GM12878 (cell line): ENCODE measurements at regions not wholly inside any gene's neighbourhood (a gene's known extent, or its start where the extent isn't known, plus 50 kb on each side); places are given as distances from the start of the nearest gene placed in this dataset.

Source experiments
- CHD1 ChIP-seq: IDR thresholded peaks from 2 replicates; pipeline ENCODE4 v1.6.1; 2012; ENCODE audit warnings: low read depth, low read length, improper control_type of control experiment
- CHD4 ChIP-seq: fragments of 200-600 bp; sonication (generic); IDR thresholded peaks from 2 replicates; pipeline ENCODE4 v1.6.1; 2016; ENCODE audit warnings: mild to moderate bottlenecking
- EED ChIP-seq: sonication (generic); IDR thresholded peaks from 2 replicates; pipeline ENCODE4 v1.6.1; 2016; ENCODE audit warnings: antibody characterized with exemption, low read depth
- FOS ChIP-seq: IDR thresholded peaks from 3 replicates; pipeline ENCODE4 v1.6.1; 2011; ENCODE audit warnings: borderline replicate concordance; ENCODE audit not compliant: insufficient read length; ENCODE audit errors: extremely low read depth
- FOXM1 ChIP-seq: IDR thresholded peaks from 2 replicates; pipeline ENCODE4 v1.6.1; 2012; ENCODE audit warnings: low read depth, mild to moderate bottlenecking, inconsistent platforms, low read length, moderate library complexity
- HDAC2 ChIP-seq: fragments of 200-600 bp; sonication (generic); IDR thresholded peaks from 2 replicates; pipeline ENCODE4 v1.6.1; 2017
- HDAC6 ChIP-seq: fragments of 200-600 bp; sonication (generic); IDR thresholded peaks from one replicate; pipeline ENCODE4 v1.8.0; 2017; ENCODE audit warnings: antibody characterized with exemption; ENCODE audit not compliant: unreplicated experiment
- KDM1A ChIP-seq: fragments of 200-600 bp; sonication (generic); IDR thresholded peaks from 2 replicates; pipeline ENCODE4 v1.6.1; 2016; ENCODE audit warnings: borderline replicate concordance
- MEF2A ChIP-seq: IDR thresholded peaks from 2 replicates; pipeline ENCODE4 v1.6.1; 2011; ENCODE audit warnings: low read depth, mild to moderate bottlenecking, low read length, moderate library complexity; ENCODE audit not compliant: insufficient read depth
- NFIC ChIP-seq: IDR thresholded peaks from 2 replicates; pipeline ENCODE4 v1.6.1; 2012; ENCODE audit warnings: low read depth, mild to moderate bottlenecking, inconsistent platforms, low read length, moderate library complexity
- RAD51 ChIP-seq: fragments of 450-650 bp; IDR thresholded peaks from 2 replicates; pipeline ENCODE4 v1.6.1; 2016; ENCODE audit warnings: moderate library complexity, mild to moderate bottlenecking, inconsistent platforms
- RELA ChIP-seq: fragments of 450-650 bp; IDR thresholded peaks from 2 replicates; pipeline ENCODE4 v1.8.0; 2014; ENCODE audit warnings: borderline replicate concordance; ENCODE audit not compliant: partially characterized antibody
- YBX1 ChIP-seq: fragments of 450-650 bp; IDR thresholded peaks from 2 replicates; pipeline ENCODE4 v1.6.1; 2016; ENCODE audit warnings: antibody characterized with exemption
- YY1 ChIP-seq: IDR thresholded peaks from 2 replicates; pipeline ENCODE4 v1.6.1; 2011; ENCODE audit warnings: low read depth, mild to moderate bottlenecking, low read length
- ZZZ3 ChIP-seq: IDR thresholded peaks from 2 replicates; pipeline ENCODE4 v1.6.1; 2011; ENCODE audit warnings: low read depth; ENCODE audit not compliant: control insufficient read depth, insufficient read length
- TF ChIP-seq, protein P1 (sequence below): fragments of 450-650 bp; IDR thresholded peaks from 2 replicates; pipeline ENCODE4 v1.6.1; 2017; ENCODE audit warnings: mild to moderate bottlenecking, moderate library complexity
- TF ChIP-seq, protein P2 (sequence below): fragments of 450-650 bp; IDR thresholded peaks from 2 replicates; pipeline ENCODE4 v1.6.1; 2018; ENCODE audit warnings: borderline replicate concordance, mild to moderate bottlenecking; ENCODE audit not compliant: partially characterized antibody
- TF ChIP-seq, protein P3 (sequence below): fragments of 450-650 bp; IDR thresholded peaks from 2 replicates; pipeline ENCODE4 v1.6.1; 2014; ENCODE audit warnings: mild to moderate bottlenecking

DNA sequence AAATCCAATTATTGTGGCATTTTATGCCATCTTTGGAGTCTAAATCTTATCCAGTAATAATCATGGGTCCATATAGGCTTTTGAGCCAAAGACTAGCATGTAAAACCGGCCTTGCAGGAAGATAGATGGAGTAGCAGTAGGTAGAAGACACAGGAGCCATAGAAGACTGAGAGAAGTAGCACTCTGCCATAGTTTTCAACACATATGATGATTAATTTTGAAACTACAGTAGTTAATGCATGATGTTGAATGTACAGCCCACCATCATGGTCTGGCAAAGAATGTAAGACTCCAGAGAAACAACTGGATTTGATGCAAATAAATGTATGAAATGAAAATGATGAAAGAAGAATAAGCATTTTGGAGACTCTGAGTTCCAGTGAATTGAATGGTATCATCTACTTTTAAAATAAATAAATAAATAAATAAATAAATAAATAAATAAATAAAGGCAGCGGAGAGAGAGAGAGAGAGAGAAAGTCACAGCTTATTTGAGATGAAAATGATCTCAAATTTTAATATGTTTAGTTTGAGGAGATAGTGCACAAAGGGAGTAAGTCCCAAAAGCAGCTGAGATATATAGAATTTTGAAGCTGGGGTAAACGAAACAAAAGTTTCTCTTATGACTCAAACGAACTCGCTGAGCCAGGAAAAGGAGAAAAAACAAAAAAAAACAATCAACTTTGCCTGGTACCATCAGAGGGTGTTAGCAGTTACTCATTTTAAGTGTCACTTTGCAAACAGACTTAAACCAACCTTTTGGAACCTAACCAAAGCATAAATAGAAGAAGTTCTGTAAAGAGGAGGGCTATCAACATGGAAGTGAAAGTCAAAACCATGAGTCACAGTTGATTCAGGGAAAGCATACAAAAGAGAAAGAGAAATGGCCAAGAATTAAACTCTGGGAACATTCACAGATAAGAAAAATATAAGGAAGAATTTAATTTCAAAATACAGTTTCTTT, 388.7 kb downstream of the CETN3 start (continued):
- TF ChIP-seq, protein P1, sequence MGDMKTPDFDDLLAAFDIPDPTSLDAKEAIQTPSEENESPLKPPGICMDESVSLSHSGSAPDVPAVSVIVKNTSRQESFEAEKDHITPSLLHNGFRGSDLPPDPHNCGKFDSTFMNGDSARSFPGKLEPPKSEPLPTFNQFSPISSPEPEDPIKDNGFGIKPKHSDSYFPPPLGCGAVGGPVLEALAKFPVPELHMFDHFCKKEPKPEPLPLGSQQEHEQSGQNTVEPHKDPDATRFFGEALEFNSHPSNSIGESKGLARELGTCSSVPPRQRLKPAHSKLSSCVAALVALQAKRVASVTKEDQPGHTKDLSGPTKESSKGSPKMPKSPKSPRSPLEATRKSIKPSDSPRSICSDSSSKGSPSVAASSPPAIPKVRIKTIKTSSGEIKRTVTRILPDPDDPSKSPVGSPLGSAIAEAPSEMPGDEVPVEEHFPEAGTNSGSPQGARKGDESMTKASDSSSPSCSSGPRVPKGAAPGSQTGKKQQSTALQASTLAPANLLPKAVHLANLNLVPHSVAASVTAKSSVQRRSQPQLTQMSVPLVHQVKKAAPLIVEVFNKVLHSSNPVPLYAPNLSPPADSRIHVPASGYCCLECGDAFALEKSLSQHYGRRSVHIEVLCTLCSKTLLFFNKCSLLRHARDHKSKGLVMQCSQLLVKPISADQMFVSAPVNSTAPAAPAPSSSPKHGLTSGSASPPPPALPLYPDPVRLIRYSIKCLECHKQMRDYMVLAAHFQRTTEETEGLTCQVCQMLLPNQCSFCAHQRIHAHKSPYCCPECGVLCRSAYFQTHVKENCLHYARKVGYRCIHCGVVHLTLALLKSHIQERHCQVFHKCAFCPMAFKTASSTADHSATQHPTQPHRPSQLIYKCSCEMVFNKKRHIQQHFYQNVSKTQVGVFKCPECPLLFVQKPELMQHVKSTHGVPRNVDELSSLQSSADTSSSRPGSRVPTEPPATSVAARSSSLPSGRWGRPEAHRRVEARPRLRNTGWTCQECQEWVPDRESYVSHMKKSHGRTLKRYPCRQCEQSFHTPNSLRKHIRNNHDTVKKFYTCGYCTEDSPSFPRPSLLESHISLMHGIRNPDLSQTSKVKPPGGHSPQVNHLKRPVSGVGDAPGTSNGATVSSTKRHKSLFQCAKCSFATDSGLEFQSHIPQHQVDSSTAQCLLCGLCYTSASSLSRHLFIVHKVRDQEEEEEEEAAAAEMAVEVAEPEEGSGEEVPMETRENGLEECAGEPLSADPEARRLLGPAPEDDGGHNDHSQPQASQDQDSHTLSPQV: no peak
- TF ChIP-seq YBX1: no peak
- no peak for TF ChIP-seq ZZZ3
- peak; percentile 80; the same call in 1 of the 2 replicates for TF ChIP-seq NFIC
- no peak; the same call in none of the 2 replicates for TF ChIP-seq MEF2A
- TF ChIP-seq CHD4: no peak
- no peak for TF ChIP-seq YY1
- TF ChIP-seq KDM1A: no peak
- TF ChIP-seq FOS: no peak
- no peak for TF ChIP-seq RELA
- no peak for TF ChIP-seq RAD51
- peak; percentile 46; the same call in 1 of the 2 replicates for TF ChIP-seq EED
- no peak for TF ChIP-seq HDAC6
- TF ChIP-seq, protein P2, sequence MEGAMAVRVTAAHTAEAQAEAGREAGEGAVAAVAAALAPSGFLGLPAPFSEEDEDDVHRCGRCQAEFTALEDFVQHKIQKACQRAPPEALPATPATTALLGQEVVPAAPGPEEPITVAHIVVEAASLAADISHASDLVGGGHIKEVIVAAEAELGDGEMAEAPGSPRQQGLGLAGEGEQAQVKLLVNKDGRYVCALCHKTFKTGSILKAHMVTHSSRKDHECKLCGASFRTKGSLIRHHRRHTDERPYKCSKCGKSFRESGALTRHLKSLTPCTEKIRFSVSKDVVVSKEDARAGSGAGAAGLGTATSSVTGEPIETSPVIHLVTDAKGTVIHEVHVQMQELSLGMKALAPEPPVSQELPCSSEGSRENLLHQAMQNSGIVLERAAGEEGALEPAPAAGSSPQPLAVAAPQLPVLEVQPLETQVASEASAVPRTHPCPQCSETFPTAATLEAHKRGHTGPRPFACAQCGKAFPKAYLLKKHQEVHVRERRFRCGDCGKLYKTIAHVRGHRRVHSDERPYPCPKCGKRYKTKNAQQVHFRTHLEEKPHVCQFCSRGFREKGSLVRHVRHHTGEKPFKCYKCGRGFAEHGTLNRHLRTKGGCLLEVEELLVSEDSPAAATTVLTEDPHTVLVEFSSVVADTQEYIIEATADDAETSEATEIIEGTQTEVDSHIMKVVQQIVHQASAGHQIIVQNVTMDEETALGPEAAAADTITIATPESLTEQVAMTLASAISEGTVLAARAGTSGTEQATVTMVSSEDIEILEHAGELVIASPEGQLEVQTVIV: no peak
- no peak for TF ChIP-seq CHD1
- TF ChIP-seq HDAC2: no peak
- peak; percentile 68 for TF ChIP-seq FOXM1
- TF ChIP-seq, protein P3, sequence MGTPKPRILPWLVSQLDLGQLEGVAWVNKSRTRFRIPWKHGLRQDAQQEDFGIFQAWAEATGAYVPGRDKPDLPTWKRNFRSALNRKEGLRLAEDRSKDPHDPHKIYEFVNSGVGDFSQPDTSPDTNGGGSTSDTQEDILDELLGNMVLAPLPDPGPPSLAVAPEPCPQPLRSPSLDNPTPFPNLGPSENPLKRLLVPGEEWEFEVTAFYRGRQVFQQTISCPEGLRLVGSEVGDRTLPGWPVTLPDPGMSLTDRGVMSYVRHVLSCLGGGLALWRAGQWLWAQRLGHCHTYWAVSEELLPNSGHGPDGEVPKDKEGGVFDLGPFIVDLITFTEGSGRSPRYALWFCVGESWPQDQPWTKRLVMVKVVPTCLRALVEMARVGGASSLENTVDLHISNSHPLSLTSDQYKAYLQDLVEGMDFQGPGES: no peak
